Calu3 (cell line): ENCODE measurements at regions not wholly inside any gene's neighbourhood (a gene's known extent, or its start where the extent isn't known, plus 50 kb on each side); places are given as distances from the start of the nearest gene placed in this dataset.

Experiments used
- BruUV-seq: library from RNA; stranded (reverse); fragments of 400-500 nt; replicated peaks from 2 replicates; lab custom pipeline; 2021; lab: Mats Ljungman, UMichigan
- CTCF ChIA-PET: fragments of 300-600 bp; sonication (Branson Sonifier 250); formaldehyde crosslinking; loops from one replicate; lab custom pipeline; 2022; ENCODE audit warnings: antibody characterized with exemption; lab: Charles Lee
- DNase-seq: peaks from one replicate; pipeline ENCODE4 v3.0.0; 2022
- H3K27ac Mint-ChIP-seq: one replicate; pipeline ENCODE4 v1.8.0; 2022; ENCODE audit warnings: mixed read lengths; ENCODE audit not compliant: unreplicated experiment
- H3K27me3 Mint-ChIP-seq: one replicate; pipeline ENCODE4 v1.8.0; 2022; ENCODE audit warnings: mixed read lengths; ENCODE audit not compliant: unreplicated experiment
- H3K36me3 Mint-ChIP-seq: one replicate; pipeline ENCODE4 v1.8.0; 2022; ENCODE audit warnings: mild to moderate bottlenecking, moderate library complexity, mixed read lengths; ENCODE audit not compliant: insufficient read depth, unreplicated experiment
- H3K4me1 Mint-ChIP-seq: one replicate; pipeline ENCODE4 v1.8.0; 2022; ENCODE audit warnings: mild to moderate bottlenecking, low read depth, mixed read lengths; ENCODE audit not compliant: unreplicated experiment
- H3K4me3 Mint-ChIP-seq: one replicate; pipeline ENCODE4 v1.8.0; 2022; ENCODE audit warnings: mild to moderate bottlenecking, low read depth, moderate library complexity, mixed read lengths; ENCODE audit not compliant: unreplicated experiment
- H3K9me3 Mint-ChIP-seq: one replicate; pipeline ENCODE4 v1.8.0; 2022; ENCODE audit warnings: low read depth, mixed read lengths; ENCODE audit not compliant: unreplicated experiment
- intact Hi-C: fragments of 100-400 bp; cut with micrococcal nuclease; formaldehyde crosslinking; loops from one replicate; pipeline ENCODE4 v1.10.0; 2022; ENCODE audit not compliant: unreplicated experiment
- TF ChIP-seq, protein P1 (sequence below): fragments of 200-600 bp; IDR thresholded peaks from one replicate; pipeline ENCODE4 v1.8.0; 2022; ENCODE audit warnings: antibody characterized with exemption; ENCODE audit not compliant: unreplicated experiment

DNA sequence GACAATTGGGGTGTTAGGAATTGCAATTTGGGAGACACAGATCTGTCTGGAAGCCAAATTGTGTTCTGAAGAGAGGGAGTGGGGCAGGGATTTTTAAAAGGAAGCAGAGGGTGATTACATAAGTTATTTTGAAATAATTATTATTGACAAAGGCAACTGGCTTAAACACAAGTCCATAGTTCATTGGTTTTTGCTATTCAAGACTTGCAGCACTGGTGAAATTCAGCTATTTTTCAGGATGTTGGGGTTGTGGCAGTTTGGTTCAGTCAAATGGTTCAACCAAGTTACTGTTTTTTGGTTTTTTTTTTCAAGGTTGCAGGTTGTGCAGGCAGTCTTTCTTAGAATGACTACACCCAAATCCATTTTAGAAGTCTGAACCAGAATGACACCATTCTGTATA lies 300.0 kb upstream of the DEPDC1 start:
- Mint-ChIP-seq H3K27ac (no peak overlapping the region), H3K36me3 (no peaks in the 10 kb centered on the region), H3K4me3 (no peak overlapping the region), H3K27me3 (no peaks in the 10 kb centered on the region), H3K4me1 (no peaks in the 10 kb centered on the region), H3K9me3 (peaks cover 3% of the 10 kb centered on the region)
- CTCF ChIA-PET = no interaction called here
- TF ChIP-seq, protein P1, sequence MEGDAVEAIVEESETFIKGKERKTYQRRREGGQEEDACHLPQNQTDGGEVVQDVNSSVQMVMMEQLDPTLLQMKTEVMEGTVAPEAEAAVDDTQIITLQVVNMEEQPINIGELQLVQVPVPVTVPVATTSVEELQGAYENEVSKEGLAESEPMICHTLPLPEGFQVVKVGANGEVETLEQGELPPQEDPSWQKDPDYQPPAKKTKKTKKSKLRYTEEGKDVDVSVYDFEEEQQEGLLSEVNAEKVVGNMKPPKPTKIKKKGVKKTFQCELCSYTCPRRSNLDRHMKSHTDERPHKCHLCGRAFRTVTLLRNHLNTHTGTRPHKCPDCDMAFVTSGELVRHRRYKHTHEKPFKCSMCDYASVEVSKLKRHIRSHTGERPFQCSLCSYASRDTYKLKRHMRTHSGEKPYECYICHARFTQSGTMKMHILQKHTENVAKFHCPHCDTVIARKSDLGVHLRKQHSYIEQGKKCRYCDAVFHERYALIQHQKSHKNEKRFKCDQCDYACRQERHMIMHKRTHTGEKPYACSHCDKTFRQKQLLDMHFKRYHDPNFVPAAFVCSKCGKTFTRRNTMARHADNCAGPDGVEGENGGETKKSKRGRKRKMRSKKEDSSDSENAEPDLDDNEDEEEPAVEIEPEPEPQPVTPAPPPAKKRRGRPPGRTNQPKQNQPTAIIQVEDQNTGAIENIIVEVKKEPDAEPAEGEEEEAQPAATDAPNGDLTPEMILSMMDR = no peak
- intact Hi-C loops = no loop called here
- no TSS peak for BruUV-seq
- no peak for DNase-seq

DNA sequence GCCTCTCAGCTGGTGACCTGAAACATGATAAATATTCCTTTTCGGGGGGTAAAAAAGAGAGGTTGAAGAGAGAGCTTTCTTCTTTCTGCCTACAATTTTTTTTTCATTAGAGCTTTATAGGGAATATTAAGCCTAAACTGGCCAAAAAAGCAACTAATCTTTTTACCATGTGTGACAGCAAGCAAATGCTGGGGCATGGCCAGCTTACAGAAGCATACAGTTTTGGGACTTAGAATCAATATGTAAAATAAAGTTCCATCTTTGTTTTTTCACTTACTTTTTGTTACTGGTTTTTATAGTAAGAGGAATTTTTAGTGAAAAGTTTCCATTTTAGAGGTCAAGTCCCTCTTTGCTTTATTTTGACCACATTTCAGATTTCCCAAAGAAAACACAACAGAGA lies 301.2 kb upstream of the DEPDC1 start:
- Mint-ChIP-seq H3K9me3 (peaks cover 3% of the 10 kb centered on the region), H3K4me1 (no peaks in the 10 kb centered on the region), H3K27ac (no peak overlapping the region), H3K36me3 (no peaks in the 10 kb centered on the region), H3K27me3 (no peaks in the 10 kb centered on the region), H3K4me3 (no peak overlapping the region)
- DNase-seq = no peak
- intact Hi-C loops = no loop called here
- TF ChIP-seq, protein P1 = no peak
- CTCF ChIA-PET = no interaction called here
- BruUV-seq = no TSS peak

DNA sequence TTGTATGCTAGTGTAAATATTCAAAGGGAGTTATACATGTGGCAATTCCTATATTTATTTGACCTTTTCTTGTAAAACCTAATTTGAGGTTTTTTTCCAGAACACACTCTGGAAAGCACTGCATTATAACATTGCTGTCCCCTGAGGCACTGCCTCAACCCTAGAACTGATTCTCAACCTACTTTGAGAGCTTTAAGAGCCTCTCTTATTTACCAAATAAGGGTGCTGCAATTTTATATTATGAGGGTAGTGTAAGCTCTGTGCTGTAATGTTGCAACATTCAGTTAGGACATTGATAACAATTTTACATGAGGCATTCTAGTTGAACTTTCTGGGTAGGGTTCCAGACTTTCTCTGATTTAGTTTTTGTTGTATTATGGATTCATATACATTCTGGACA lies 302.2 kb upstream of the DEPDC1 start:
- TF ChIP-seq, protein P1 = no peak
- Mint-ChIP-seq H3K4me3 (no peak overlapping the region), H3K27me3 (no peaks in the 10 kb centered on the region), H3K4me1 (no peaks in the 10 kb centered on the region), H3K27ac (no peak overlapping the region), H3K9me3 (peaks cover 3% of the 10 kb centered on the region), H3K36me3 (no peaks in the 10 kb centered on the region)
- no peak for DNase-seq
- intact Hi-C loops = no loop called here
- no TSS peak for BruUV-seq
- CTCF ChIA-PET = no interaction called here

DNA sequence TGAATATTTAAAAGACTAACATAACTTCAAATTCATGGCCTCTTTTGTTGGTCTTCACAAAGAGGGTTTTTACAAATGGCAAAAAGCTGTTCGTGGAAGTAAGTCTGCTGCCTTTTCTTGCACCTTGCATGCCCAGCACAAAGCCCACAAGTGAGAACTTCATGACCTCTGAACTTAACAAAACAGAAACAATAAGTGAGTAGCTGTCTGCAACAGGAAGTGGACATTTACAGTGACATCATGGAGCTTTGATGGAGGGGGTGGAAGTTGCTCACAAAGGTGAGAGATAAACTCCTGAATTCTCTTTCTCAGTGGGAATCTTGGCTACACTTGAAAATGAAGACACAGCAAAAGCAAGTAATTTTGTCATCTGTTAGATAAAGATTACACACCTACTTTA lies 303.3 kb upstream of the DEPDC1 start:
- BruUV-seq = no TSS peak
- H3K36me3 Mint-ChIP-seq = no peaks in the 10 kb centered on the region
- H3K27me3 Mint-ChIP-seq = no peaks in the 10 kb centered on the region
- H3K4me3 Mint-ChIP-seq = no peak overlapping the region
- TF ChIP-seq, protein P1 = no peak
- H3K4me1 Mint-ChIP-seq = no peaks in the 10 kb centered on the region
- H3K9me3 Mint-ChIP-seq = no peaks in the 10 kb centered on the region
- no peak overlapping the region for H3K27ac Mint-ChIP-seq
- intact Hi-C loops = no loop called here
- CTCF ChIA-PET = no interaction called here
- no peak for DNase-seq

DNA sequence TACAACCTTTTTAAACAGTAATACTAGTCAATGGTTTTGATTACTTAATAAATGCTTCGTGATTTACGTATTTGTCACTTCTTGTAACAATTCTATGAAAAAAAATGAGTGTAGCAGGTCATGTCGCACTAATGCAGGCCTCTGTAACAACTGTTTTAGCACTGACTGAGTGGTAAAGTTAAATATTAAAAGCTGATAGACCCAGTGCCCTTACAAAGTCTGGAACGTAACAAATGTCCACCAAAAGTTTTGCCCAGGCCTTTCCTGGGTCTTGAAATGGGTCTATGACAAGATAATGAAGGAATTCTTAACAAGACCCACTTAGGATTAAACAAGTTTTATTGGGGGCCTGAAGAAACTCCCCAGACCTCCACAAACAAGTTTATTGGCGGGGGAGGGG lies 304.6 kb upstream of the DEPDC1 start:
- BruUV-seq = no TSS peak
- H3K36me3 Mint-ChIP-seq = no peaks in the 10 kb centered on the region
- TF ChIP-seq, protein P1 = no peak
- no peaks in the 10 kb centered on the region for H3K4me1 Mint-ChIP-seq
- H3K9me3 Mint-ChIP-seq = no peaks in the 10 kb centered on the region
- no peak overlapping the region for H3K4me3 Mint-ChIP-seq
- H3K27me3 Mint-ChIP-seq = no peaks in the 10 kb centered on the region
- DNase-seq = no peak
- H3K27ac Mint-ChIP-seq = no peak overlapping the region
- CTCF ChIA-PET = interaction anchor here (0.6 kb wide), 1 partner anchor 327 kb away, joined by 3 read pairs; no protein-coding TSS in a partner anchor
- intact Hi-C loops = no loop called here
